Epithelial cell of esophagus (primary cell): ENCODE measurements at regions not wholly inside any gene's neighbourhood (a gene's known extent, or its start where the extent isn't known, plus 50 kb on each side); places are given as distances from the start of the nearest gene placed in this dataset.

Source experiments
- DNase-seq: peaks from one replicate; pipeline ENCODE4 v3.0.0; 2010; ENCODE audit warnings: low read depth
- H3K4me3 ChIP-seq: 2 replicates; pipeline ENCODE4 v1.5.1; 2011; ENCODE audit warnings: mild to moderate bottlenecking, low read length, control low read depth
- TF ChIP-seq, protein P1 (sequence below): IDR thresholded peaks from 2 replicates; pipeline ENCODE4 v1.5.1; 2011; ENCODE audit warnings: low read depth, mild to moderate bottlenecking, low read length, control low read depth, inconsistent platforms; ENCODE audit not compliant: insufficient read depth; ENCODE audit errors: missing control alignments

DNA sequence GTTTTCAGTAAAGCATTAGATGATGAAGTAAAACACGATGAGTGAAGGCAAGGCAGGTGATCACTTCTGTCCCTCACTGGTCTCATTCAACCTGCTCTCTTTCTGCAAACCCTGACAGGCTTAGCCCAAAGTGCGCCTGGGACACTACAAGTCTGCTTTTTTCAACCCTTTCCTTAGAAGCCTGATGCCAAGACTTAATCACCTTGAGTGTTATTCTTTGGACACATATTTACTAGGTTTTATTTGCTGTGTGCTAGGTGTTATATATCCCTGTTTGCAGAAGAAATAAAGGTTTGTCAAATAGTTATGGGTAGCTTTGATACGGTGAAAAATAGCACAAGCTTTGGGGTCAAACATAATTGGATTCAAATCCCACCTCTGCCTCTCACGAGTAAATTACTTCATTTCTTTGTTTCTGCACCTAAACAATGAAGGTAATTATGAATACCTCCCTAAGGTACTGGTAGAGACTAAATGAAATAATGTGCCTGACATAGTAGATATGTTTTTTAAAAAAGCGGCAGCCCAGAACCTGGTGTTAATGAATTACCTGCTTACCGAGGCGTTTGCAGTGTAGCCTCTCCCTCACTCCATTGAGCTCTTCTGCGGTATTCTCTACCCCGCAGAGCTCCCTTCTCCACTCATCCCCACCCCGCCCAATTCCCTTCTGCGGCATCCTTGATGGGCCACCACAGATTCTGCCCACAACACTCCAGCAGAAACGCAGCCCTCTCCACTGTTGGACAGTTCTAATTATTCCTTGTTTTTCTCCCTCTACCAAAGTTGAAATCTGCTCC is 269.0 kb upstream of the TPM1 start:
- TF ChIP-seq, protein P1, sequence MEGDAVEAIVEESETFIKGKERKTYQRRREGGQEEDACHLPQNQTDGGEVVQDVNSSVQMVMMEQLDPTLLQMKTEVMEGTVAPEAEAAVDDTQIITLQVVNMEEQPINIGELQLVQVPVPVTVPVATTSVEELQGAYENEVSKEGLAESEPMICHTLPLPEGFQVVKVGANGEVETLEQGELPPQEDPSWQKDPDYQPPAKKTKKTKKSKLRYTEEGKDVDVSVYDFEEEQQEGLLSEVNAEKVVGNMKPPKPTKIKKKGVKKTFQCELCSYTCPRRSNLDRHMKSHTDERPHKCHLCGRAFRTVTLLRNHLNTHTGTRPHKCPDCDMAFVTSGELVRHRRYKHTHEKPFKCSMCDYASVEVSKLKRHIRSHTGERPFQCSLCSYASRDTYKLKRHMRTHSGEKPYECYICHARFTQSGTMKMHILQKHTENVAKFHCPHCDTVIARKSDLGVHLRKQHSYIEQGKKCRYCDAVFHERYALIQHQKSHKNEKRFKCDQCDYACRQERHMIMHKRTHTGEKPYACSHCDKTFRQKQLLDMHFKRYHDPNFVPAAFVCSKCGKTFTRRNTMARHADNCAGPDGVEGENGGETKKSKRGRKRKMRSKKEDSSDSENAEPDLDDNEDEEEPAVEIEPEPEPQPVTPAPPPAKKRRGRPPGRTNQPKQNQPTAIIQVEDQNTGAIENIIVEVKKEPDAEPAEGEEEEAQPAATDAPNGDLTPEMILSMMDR, result no peak
- H3K4me3 ChIP-seq, result no peak overlapping the region
- DNase-seq, result no peak

DNA sequence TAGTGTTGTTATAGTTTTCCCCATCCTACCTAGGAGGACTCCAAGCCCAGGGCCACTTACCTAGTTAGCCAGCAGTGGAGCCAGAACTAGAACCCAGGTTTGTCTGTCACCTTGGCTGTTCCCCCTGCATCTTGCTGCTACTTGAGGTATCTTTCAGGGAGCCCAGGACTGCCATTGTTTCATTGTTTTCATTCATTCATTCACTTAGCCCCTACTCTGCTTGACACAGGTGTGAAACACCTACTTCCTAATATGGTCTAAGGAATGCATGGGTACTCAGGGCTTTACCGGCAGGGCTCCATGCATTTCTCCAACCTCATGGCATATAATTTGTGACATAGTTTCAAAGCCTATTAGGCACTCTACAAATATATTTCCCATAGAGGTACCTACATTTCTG is 266.6 kb upstream of the TPM1 start:
- DNase-seq, result no peak
- TF ChIP-seq, protein P1, result no peak
- H3K4me3 ChIP-seq, result no peak overlapping the region

DNA sequence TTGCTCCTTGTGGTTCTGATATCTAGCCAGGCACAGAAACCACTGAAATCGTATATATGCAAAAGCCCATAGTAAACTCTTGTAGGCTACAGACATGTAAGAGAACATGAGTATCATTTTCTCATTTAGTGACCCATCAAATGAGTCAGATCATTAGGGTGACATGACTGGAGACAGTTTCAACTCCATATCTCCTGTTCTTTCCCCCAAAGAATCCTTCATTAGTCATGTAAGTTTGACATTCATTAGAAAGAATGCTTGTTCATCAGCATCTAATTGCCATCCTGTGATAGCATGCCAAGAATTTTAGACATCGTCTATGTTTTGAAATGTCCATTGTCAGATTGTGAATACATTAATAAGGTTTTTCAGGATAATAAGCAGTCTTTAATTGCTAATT is 264.9 kb upstream of the TPM1 start:
- no peak overlapping the region for H3K4me3 ChIP-seq
- TF ChIP-seq, protein P1, result no peak
- peak; percentile 45 for DNase-seq

DNA sequence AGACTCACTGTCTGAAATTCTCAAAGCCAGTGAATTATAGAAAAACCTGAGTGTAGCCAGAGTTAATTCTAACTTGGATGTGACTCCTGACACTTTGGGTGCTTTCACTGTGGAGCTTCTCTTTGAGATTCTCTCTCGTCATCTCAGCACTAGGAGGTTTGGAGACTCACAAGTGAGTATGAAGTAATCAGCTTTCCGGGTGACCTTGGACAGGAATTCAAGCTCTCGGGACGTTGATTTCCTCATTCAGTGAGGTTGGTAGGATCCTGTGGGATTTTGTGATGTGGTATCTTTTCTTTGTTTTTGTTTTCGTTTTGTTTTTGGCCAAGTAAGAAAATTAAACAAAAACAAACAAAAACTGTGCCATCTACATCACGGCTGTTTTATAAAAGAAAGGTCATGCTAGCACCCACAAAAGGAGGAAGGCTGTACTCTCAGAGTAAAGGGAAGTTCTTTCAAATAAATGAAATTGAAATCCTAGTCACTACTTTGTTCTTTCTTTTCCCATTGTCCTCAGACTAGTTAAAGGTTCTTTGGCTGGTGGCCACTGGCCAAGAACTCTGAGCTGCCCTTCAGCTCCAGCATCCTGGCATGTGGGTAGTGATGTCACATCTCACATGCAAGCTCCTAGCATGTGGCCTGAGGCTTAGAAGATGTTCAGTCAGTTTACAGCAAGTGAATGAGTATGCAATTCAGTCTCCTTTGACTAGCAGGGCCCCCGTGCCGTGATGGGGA is 263.3 kb upstream of the TPM1 start:
- DNase-seq, result no peak
- H3K4me3 ChIP-seq, result no peak overlapping the region
- TF ChIP-seq, protein P1, result no peak

DNA sequence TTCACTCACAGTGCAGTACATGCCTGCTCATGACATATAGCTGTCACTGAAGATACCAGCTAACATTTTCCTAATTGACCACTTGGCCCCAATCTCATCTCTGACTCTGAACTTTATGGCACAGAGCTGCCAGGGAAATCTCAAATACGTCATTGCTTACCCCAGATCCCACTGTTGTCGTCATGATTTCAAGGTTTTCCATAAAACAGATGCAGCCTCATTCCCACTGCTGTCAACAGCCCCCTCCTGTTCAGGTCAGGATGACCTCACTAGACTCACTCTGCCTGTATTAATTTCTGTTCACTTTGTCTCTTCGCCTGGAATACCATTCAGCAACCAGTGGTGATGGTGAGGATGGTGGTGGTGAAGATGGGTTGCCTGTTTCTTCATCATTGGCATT is 262.6 kb upstream of the TPM1 start:
- H3K4me3 ChIP-seq, result no peak overlapping the region
- TF ChIP-seq, protein P1, result no peak
- no peak for DNase-seq

DNA sequence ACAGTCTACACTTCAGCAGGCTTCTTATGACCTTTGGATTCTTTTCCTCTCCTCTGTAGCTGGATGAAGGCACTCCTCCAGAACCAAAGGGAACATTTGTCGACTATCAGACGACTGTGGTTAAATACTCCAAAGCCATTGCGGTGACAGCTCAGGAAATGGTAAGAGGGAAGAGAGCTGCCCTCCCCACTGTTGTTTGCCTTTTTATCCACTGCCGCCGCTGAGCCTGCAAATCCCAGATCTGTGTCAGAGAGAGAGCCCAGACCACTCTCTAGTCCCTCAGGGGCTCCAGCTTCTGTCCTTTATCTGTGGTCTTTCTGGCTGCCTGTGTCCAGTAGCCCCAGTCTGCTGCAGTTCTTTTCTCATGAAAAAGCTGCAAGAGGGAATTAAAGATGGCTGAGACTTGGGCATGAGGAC is 261.5 kb upstream of the TPM1 start:
- no peak for DNase-seq

More for the DNA sequence above, 261.5 kb upstream of the TPM1 start:
- no peak overlapping the region for H3K4me3 ChIP-seq
- TF ChIP-seq, protein P1, result no peak
